Stomach (tissue), 4 donors: ENCODE measurements at regions not wholly inside any gene's neighbourhood (a gene's known extent, or its start where the extent isn't known, plus 50 kb on each side); places are given as distances from the start of the nearest gene placed in this dataset.

Experiments
- EP300 ChIP-seq: sonication (generic); formaldehyde crosslinking; IDR thresholded peaks from one replicate; pipeline ENCODE4 v1.6.1; 2017; ENCODE audit warnings: antibody characterized with exemption
- TF ChIP-seq, protein P1 (sequence below), 7 experiments: fragments of 450-650 bp in 4 of 7; fragments of 200-600 bp in 3 of 7; sonication (generic) in 3 of 7; IDR thresholded peaks; one replicate each; pipeline ENCODE4 v1.5.1; 2016 to 2019; ENCODE audit warnings: antibody characterized with exemption in 7 of 7, control low read depth in 2 of 7, mild to moderate bottlenecking in 1 of 7

DNA sequence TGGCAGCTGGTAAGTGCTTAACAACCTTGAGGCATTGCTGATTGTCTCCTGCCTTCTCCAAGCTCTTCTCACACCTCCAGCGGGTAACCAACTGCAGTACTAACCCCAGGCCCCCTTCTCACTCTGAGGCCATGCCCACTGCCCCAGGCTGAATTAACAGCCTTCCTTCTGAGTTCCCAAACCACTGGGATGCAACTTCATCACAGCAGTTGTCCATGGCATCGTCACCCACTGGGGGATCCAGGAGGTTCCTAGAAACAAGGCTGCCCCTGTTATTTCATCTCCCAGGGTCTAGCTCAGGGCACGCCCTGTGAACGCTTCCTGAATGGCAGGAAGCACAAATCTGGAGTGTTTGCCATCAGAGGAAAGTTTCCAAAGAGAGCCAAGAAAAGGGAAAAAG, 58.0 kb downstream of the SYNE3 start:
- TF ChIP-seq EP300: no peak
- TF ChIP-seq, protein P1, sequence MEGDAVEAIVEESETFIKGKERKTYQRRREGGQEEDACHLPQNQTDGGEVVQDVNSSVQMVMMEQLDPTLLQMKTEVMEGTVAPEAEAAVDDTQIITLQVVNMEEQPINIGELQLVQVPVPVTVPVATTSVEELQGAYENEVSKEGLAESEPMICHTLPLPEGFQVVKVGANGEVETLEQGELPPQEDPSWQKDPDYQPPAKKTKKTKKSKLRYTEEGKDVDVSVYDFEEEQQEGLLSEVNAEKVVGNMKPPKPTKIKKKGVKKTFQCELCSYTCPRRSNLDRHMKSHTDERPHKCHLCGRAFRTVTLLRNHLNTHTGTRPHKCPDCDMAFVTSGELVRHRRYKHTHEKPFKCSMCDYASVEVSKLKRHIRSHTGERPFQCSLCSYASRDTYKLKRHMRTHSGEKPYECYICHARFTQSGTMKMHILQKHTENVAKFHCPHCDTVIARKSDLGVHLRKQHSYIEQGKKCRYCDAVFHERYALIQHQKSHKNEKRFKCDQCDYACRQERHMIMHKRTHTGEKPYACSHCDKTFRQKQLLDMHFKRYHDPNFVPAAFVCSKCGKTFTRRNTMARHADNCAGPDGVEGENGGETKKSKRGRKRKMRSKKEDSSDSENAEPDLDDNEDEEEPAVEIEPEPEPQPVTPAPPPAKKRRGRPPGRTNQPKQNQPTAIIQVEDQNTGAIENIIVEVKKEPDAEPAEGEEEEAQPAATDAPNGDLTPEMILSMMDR (IDR thresholded peaks at IDR 0.05): no peak
